K562 (cell line): ENCODE measurements at regions not wholly inside any gene's neighbourhood (a gene's known extent, or its start where the extent isn't known, plus 50 kb on each side); places are given as distances from the start of the nearest gene placed in this dataset.

Experiments used
- CEBPB ChIP-seq: fragments of 450-650 bp; IDR thresholded peaks from 2 replicates; pipeline ENCODE4 v1.6.1; 2016; ENCODE audit warnings: missing genetic modification characterization, missing compliant biosample characterization
- FIP1L1 ChIP-seq: fragments of 200-400 bp; formaldehyde crosslinking; IDR thresholded peaks from 2 replicates; pipeline ENCODE4 v1.6.1; 2018; ENCODE audit warnings: mild to moderate bottlenecking, low read depth, low read length; ENCODE audit not compliant: poor library complexity, severe bottlenecking
- GTF2E2 ChIP-seq: fragments of 200-800 bp; sonication (Bioruptor generic); IDR thresholded peaks from 2 replicates; pipeline ENCODE4 v1.6.1; 2016; ENCODE audit warnings: missing genetic modification characterization, missing compliant biosample characterization
- HCFC1 ChIP-seq: IDR thresholded peaks from 2 replicates; pipeline ENCODE4 v1.6.1; 2012; ENCODE audit warnings: low read depth, low read length, improper control_type of control experiment
- RBM34 ChIP-seq: fragments of 200-400 bp; formaldehyde crosslinking; IDR thresholded peaks from 2 replicates; pipeline ENCODE4 v1.6.1; 2018; ENCODE audit warnings: low read length, borderline replicate concordance; ENCODE audit not compliant: insufficient read depth
- SETDB1 ChIP-seq: IDR thresholded peaks from one replicate; pipeline ENCODE4 v1.6.1; 2012; ENCODE audit warnings: low read length, control low read depth, inconsistent platforms
- SMARCA4 ChIP-seq: fragments of 450-650 bp; IDR thresholded peaks from 2 replicates; pipeline ENCODE4 v1.6.1; 2016
- SRF ChIP-seq, 2 experiments: fragments of 250-450, 450-650 bp in 1 of 2; sonication (Bioruptor Pico) in 1 of 2; sonication (generic) in 1 of 2; formaldehyde crosslinking; IDR thresholded peaks; 2 replicates each; pipeline versions ENCODE4 v1.5.0 to v1.5.1; 2020 to 2022; ENCODE audit warnings: mild to moderate bottlenecking in 1 of 2, missing genetic modification reagents in 1 of 2
- ZBTB17 ChIP-seq: fragments of 450-650 bp; formaldehyde crosslinking; IDR thresholded peaks from 2 replicates; pipeline ENCODE4 v1.4.0; 2020; ENCODE audit warnings: mild to moderate bottlenecking
- TF ChIP-seq, protein P1 (sequence below), 3 experiments: IDR thresholded peaks in 2 of 3; conservative IDR thresholded peaks in 1 of 3; 2 replicates each; pipeline ENCODE4 v1.5.1; 2011 to 2012; ENCODE audit warnings: low read length in 3 of 3, mild to moderate bottlenecking in 3 of 3, control low read depth in 2 of 3, improper control_type of control experiment in 1 of 3, inconsistent platforms in 1 of 3, low read depth in 1 of 3, mixed read lengths in 1 of 3, moderate library complexity in 1 of 3; ENCODE audit not compliant: insufficient read depth in 2 of 3
- TF ChIP-seq, protein P2 (sequence below): fragments of 250-450 bp; sonication (Bioruptor Pico); IDR thresholded peaks from 2 replicates; pipeline ENCODE4 v1.6.1; 2021; ENCODE audit warnings: mild to moderate bottlenecking
- TF ChIP-seq, protein P3 (sequence below), 2 experiments: IDR thresholded peaks; 2 replicates each; pipeline ENCODE4 v1.6.1; 2011; ENCODE audit warnings: borderline replicate concordance in 1 of 2, control low read depth in 1 of 2, low read depth in 1 of 2, low read length in 1 of 2, mild to moderate bottlenecking in 1 of 2, mixed read lengths in 1 of 2, moderate library complexity in 1 of 2; ENCODE audit not compliant: insufficient read depth in 1 of 2, insufficient read length in 1 of 2, poor library complexity in 1 of 2, severe bottlenecking in 1 of 2; ENCODE audit errors: extremely low read depth in 1 of 2

DNA sequence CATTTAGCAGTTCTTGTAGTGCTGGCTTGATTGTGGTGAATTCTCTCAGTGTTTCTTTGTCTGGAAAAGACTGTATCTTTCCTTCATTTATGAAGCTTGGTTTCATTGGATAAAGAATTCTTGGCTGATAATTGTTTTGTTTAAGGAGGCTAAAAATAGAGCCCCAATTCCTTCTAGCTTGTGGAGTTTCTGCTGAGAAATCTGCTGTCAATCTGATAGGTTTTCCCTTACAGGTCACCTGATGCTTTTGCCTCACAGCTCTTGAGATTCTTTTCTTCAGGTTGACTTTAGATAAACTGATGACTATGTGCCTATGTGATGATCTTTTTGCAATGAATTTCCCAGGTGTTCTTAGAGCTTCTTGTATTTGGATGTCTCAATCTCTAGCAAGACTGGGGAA is 1508.5 kb upstream of the FLRT2 start:
- TF ChIP-seq HCFC1 = no peak
- no peak for TF ChIP-seq ZBTB17
- TF ChIP-seq, protein P1, sequence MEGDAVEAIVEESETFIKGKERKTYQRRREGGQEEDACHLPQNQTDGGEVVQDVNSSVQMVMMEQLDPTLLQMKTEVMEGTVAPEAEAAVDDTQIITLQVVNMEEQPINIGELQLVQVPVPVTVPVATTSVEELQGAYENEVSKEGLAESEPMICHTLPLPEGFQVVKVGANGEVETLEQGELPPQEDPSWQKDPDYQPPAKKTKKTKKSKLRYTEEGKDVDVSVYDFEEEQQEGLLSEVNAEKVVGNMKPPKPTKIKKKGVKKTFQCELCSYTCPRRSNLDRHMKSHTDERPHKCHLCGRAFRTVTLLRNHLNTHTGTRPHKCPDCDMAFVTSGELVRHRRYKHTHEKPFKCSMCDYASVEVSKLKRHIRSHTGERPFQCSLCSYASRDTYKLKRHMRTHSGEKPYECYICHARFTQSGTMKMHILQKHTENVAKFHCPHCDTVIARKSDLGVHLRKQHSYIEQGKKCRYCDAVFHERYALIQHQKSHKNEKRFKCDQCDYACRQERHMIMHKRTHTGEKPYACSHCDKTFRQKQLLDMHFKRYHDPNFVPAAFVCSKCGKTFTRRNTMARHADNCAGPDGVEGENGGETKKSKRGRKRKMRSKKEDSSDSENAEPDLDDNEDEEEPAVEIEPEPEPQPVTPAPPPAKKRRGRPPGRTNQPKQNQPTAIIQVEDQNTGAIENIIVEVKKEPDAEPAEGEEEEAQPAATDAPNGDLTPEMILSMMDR (IDR thresholded peaks at IDR 0.05 in 2 of 3, conservative IDR thresholded peaks at IDR 0.05 in 1 of 3; ENCODE audit: insufficient read depth in 2 of 3, low read depth in 1 of 3, low read length in 3 of 3) = no peak
- no peak for TF ChIP-seq RBM34
- no peak for TF ChIP-seq FIP1L1
- TF ChIP-seq, protein P2, sequence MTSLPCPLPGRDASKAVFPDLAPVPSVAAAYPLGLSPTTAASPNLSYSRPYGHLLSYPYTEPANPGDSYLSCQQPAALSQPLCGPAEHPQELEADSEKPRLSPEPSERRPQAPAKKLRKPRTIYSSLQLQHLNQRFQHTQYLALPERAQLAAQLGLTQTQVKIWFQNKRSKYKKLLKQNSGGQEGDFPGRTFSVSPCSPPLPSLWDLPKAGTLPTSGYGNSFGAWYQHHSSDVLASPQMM = no peak
- no peak for TF ChIP-seq SMARCA4
- no peak for TF ChIP-seq SETDB1
- no peak for TF ChIP-seq SRF (CRISPR knock-in tag; IDR thresholded peaks at IDR 0.05)
- TF ChIP-seq, protein P3, sequence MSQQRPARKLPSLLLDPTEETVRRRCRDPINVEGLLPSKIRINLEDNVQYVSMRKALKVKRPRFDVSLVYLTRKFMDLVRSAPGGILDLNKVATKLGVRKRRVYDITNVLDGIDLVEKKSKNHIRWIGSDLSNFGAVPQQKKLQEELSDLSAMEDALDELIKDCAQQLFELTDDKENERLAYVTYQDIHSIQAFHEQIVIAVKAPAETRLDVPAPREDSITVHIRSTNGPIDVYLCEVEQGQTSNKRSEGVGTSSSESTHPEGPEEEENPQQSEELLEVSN (IDR thresholded peaks at IDR 0.05; ENCODE audit: borderline replicate concordance in 1 of 2, extremely low read depth in 1 of 2, insufficient read depth in 1 of 2, insufficient read length in 1 of 2, low read depth in 1 of 2, low read length in 1 of 2, poor library complexity in 1 of 2, severe bottlenecking in 1 of 2) = no peak
- no peak for TF ChIP-seq GTF2E2
- no peak for TF ChIP-seq CEBPB (tag)
